Panc1 (cell line): ENCODE measurements at regions not wholly inside any gene's neighbourhood (a gene's known extent, or its start where the extent isn't known, plus 50 kb on each side); places are given as distances from the start of the nearest gene placed in this dataset.

Source experiments
- CTCF ChIP-seq: fragments of 450-650 bp; IDR thresholded peaks from 2 replicates; pipeline ENCODE4 v1.5.1; 2017; ENCODE audit warnings: mild to moderate bottlenecking
- POLR2AphosphoS5 ChIP-seq: IDR thresholded peaks from 2 replicates; pipeline ENCODE4 v1.6.1; 2012; ENCODE audit warnings: mild to moderate bottlenecking, low read depth, low read length, moderate library complexity
- REST ChIP-seq, 2 experiments: IDR thresholded peaks; 2 replicates each; pipeline ENCODE4 v1.6.1; 2011 to 2012; ENCODE audit warnings: low read depth in 2 of 2, control low read depth in 1 of 2, low read length in 1 of 2, mild to moderate bottlenecking in 1 of 2, moderate library complexity in 1 of 2; ENCODE audit not compliant: insufficient read depth in 1 of 2
- TCF7L2 ChIP-seq: IDR thresholded peaks from 2 replicates; pipeline ENCODE4 v1.6.1; 2011; ENCODE audit warnings: mild to moderate bottlenecking, low read depth, low read length, inconsistent platforms

GRCh38 chr6:126233192-126233591, 106.7 kb upstream of the CENPW start:
- TF ChIP-seq CTCF (no peak), REST (IDR thresholded peaks at IDR 0.05; ENCODE audit: insufficient read depth in 1 of 2, low read depth in 2 of 2, low read length in 1 of 2) (no peak), POLR2AphosphoS5 (no peak), TCF7L2 (no peak)
